ENCODE measurements at regions not wholly inside any gene's neighbourhood (a gene's known extent, or its start where the extent isn't known, plus 50 kb on each side); places are given as distances from the start of the nearest gene placed in this dataset.

- DNase-seq (ENCODE audit: low read depth in 2 of 2), result no peak
These were observed 274.8 kb downstream of the LRFN2 start for GRCh38 chr6:40312213-40313015.

- DNase-seq (ENCODE audit: low read depth in 2 of 2), result peak; percentile 33 to 54
These were observed 278.4 kb downstream of the LRFN2 start for GRCh38 chr6:40308533-40309306.

GRCh38 chr6:40307712-40308111 lies 279.5 kb downstream of the LRFN2 start:
- no peak for DNase-seq (ENCODE audit: low read depth in 2 of 2)

GRCh38 chr6:40302856-40303454 lies 284.2 kb downstream of the LRFN2 start:
- DNase-seq (ENCODE audit: low read depth in 2 of 2), result no peak

- no peak for DNase-seq (ENCODE audit: low read depth in 2 of 2)
These were observed 287.5 kb downstream of the LRFN2 start for GRCh38 chr6:40299681-40300080.

GRCh38 chr6:40298207-40298606 lies 289.0 kb downstream of the LRFN2 start:
- DNase-seq (ENCODE audit: low read depth in 2 of 2), result no peak

- DNase-seq (ENCODE audit: low read depth in 2 of 2), result no peak
These were observed 291.8 kb downstream of the LRFN2 start for GRCh38 chr6:40295251-40295950.

- no peak for DNase-seq (ENCODE audit: low read depth in 2 of 2)
These were observed 293.5 kb downstream of the LRFN2 start for GRCh38 chr6:40293460-40294185.

- DNase-seq (ENCODE audit: low read depth in 2 of 2), result no peak
These were observed 294.1 kb downstream of the LRFN2 start for GRCh38 chr6:40293060-40293459.

GRCh38 chr6:40290816-40291215 lies 296.3 kb downstream of the LRFN2 start:
- no peak for DNase-seq (ENCODE audit: low read depth in 2 of 2)

- no peak for DNase-seq (ENCODE audit: low read depth in 2 of 2)
These were observed 298.2 kb downstream of the LRFN2 start for GRCh38 chr6:40288919-40289318.

GRCh38 chr6:40287296-40287850 lies 299.8 kb downstream of the LRFN2 start:
- no peak for DNase-seq (ENCODE audit: low read depth in 2 of 2)

GRCh38 chr6:40286721-40287120 lies 300.4 kb downstream of the LRFN2 start:
- no peak for DNase-seq (ENCODE audit: low read depth in 2 of 2)

- no peak for DNase-seq (ENCODE audit: low read depth in 2 of 2)
These were observed 301.2 kb downstream of the LRFN2 start for GRCh38 chr6:40285996-40286395.

GRCh38 chr6:40285535-40285934 lies 301.6 kb downstream of the LRFN2 start:
- no peak for DNase-seq (ENCODE audit: low read depth in 2 of 2)

- DNase-seq (ENCODE audit: low read depth in 2 of 2), result no peak
These were observed 304.2 kb downstream of the LRFN2 start for GRCh38 chr6:40282986-40283385.

- no peak for DNase-seq (ENCODE audit: low read depth in 2 of 2)
These were observed 305.8 kb downstream of the LRFN2 start for GRCh38 chr6:40281402-40281801.

GRCh38 chr6:40280231-40280630 lies 306.9 kb downstream of the LRFN2 start:
- DNase-seq (ENCODE audit: low read depth in 2 of 2), result no peak

- no peak for DNase-seq (ENCODE audit: low read depth in 2 of 2)
These were observed 311.0 kb downstream of the LRFN2 start for GRCh38 chr6:40276141-40276540.

GRCh38 chr6:40274058-40274457 lies 313.1 kb downstream of the LRFN2 start:
- DNase-seq (ENCODE audit: low read depth in 2 of 2), result no peak

GRCh38 chr6:40268614-40269013 lies 318.6 kb downstream of the LRFN2 start:
- no peak for DNase-seq (ENCODE audit: low read depth in 2 of 2)

Data from activated CD4-positive, alpha-beta T cell treated with anti-CD3 and anti-CD28 coated beads for 24 hours (primary cell).